Naive thymus-derived CD8-positive, alpha-beta T cell (primary cell): ENCODE measurements at regions not wholly inside any gene's neighbourhood (a gene's known extent, or its start where the extent isn't known, plus 50 kb on each side); places are given as distances from the start of the nearest gene placed in this dataset.
"Not testable (repeated sequence)": the region's sequence is repeated elsewhere in the genome, so short reads cannot be mapped to it uniquely, and the experiment has no call there.

ENCODE experiments used
- ATAC-seq, 2 donors: fragments of 150-1000 bp; cut with Tn5 transposase in 1 of 2; sonication (Bioruptor Pico), chemical (Tn5 transposase) in 1 of 2; 1 replicate in 1 of 2; 2 replicates in 1 of 2; pipeline ENCODE4 v1.10.0; 2021; ENCODE audit warnings: mild to moderate bottlenecking in 2 of 2, moderate library complexity in 2 of 2
- POLR2A ChIA-PET: fragments of 350-600 bp; sonication (Branson Sonifier 250); formaldehyde crosslinking; loops from one replicate; lab custom pipeline; 2021; ENCODE audit warnings: antibody characterized with exemption; lab: Charles Lee
- DNase-seq, 10 donors: peaks; one replicate each; pipeline versions ENCODE4 v3.0.0 to v3.0.0-alpha.2; 2020 to 2022
- H3K27ac Mint-ChIP-seq, 10 donors: one replicate each; pipeline ENCODE4 v1.8.0; 2020 to 2022; ENCODE audit warnings: mild to moderate bottlenecking in 10 of 10, mixed read lengths in 10 of 10, moderate library complexity in 4 of 10, inconsistent platforms in 1 of 10
- H3K27me3 Mint-ChIP-seq, 5 donors: one replicate each; pipeline ENCODE4 v1.8.0; 2021 to 2022; ENCODE audit warnings: mixed read lengths in 5 of 5
- H3K36me3 Mint-ChIP-seq, 3 donors: one replicate each; pipeline ENCODE4 v1.8.0; 2020 to 2022; ENCODE audit warnings: mixed read lengths in 3 of 3, mild to moderate bottlenecking in 2 of 3, inconsistent platforms in 1 of 3
- H3K4me1 Mint-ChIP-seq, 4 donors: one replicate each; pipeline ENCODE4 v1.8.0; 2021 to 2022; ENCODE audit warnings: mixed read lengths in 4 of 4
- H3K4me3 Mint-ChIP-seq, 10 donors: one replicate each; pipeline ENCODE4 v1.8.0; 2020 to 2022; ENCODE audit warnings: mild to moderate bottlenecking in 10 of 10, mixed read lengths in 10 of 10, moderate library complexity in 6 of 10, inconsistent platforms in 1 of 10
- H3K9me3 Mint-ChIP-seq, 9 donors: one replicate each; pipeline ENCODE4 v1.8.0; 2020 to 2022; ENCODE audit warnings: mixed read lengths in 9 of 9, mild to moderate bottlenecking in 3 of 9, inconsistent platforms in 1 of 9, moderate library complexity in 1 of 9

DNA sequence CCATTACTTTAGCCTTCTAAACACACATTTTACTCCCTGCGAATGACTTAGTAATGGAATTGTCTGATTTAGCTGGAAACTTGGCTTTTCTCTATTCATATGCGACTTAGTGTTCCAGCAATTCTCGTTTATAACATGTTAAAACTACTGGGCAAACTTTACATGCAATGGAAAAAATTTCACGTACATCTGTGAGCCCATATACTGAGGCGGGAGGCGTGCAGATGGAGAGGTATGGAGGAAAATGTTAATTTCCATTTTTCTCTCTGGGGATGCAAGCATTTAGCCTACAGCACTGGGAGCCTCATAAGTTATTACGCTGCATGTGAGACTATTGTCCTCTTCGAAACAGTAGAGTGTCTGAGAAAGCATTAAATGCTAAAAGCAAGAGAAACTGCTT, 591.5 kb upstream of the ANKRD30A start:
- Mint-ChIP-seq H3K4me1 (peaks cover 0 to 20% (median 0%) of the 10 kb centered on the region in 4 donors), H3K4me3 (no peak overlapping the region), H3K36me3 (no peaks in the 10 kb centered on the region), H3K27me3 (no peaks in the 10 kb centered on the region), H3K9me3 (peaks cover 0 to 15% (median 7%) of the 10 kb centered on the region in 9 donors), H3K27ac (no peak overlapping the region)
- DNase-seq, result no peak
- no peak for ATAC-seq
- POLR2A ChIA-PET, result no interaction called here

DNA sequence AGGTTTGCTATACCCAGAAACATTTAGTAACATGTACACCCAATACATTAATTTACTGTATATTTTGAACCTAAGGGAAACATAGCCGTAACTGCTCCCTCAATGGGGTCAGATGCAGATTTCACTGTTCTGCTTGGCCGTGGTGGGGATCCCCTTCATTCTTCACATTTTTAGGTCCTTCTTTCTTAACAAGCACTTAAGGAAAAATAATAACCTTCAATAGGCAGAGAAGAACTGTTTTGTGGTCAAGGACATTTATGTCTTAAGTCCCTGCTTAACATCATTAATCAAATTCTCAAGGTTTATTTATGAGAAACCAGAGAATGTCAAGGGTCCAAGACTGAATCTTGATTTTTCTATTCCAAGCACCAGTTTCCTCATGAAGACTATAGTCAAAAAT, 592.1 kb upstream of the ANKRD30A start:
- no peak for ATAC-seq
- peaks cover 0 to 17% (median 0%) of the 10 kb centered on the region in 4 donors for H3K4me1 Mint-ChIP-seq

DNA sequence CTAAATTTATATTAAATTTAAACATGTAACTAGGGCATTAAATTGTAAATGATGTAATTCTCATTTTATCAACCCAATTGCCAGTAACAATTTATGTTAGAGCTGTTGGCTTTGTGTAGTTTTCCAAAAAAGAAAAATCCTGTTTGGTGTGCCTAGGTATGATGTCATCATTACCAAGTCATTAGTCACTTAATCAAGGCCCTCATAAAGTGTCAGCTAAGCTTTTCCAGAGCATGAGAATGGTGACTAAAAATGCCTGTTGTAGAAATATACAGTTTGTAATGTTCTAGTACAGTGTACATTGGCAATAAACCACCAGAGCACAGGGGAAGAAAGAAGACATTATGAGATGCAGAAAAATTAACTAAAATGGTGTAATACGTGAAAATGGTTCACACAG, 593.8 kb upstream of the ANKRD30A start:
- H3K4me1 Mint-ChIP-seq, result peaks cover 0 to 15% (median 0%) of the 10 kb centered on the region in 4 donors

More for the DNA sequence above, 592.1 kb upstream of the ANKRD30A start:
- Mint-ChIP-seq H3K9me3 (peaks cover under 1 to 15% (median 7%) of the 10 kb centered on the region in 9 donors), H3K4me3 (no peak overlapping the region), H3K27me3 (no peaks in the 10 kb centered on the region), H3K27ac (no peak overlapping the region), H3K36me3 (no peaks in the 10 kb centered on the region)
- no peak for DNase-seq
- POLR2A ChIA-PET, result no interaction called here

DNA sequence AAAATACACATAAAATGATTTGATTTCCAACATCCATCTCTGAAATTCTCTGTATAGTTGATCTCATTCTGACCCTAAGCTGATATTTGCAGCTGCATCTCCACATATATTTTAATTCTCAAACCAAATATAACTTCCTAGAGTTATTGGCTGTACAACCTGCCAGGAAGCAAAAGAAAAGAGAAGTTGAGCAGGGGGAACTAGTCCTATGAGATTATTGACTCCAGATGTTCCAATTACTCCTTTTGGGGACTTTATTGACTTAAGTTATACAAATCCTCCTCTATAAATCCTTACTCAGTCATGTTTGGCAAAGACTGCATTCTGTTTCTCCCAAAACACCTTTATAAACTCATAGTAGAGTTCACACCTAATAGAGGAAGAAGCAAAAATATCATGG, 599.4 kb upstream of the ANKRD30A start:
- H3K9me3 Mint-ChIP-seq, result peaks cover 0 to 23% (median 6%) of the 10 kb centered on the region in 9 donors
- no peaks in the 10 kb centered on the region for H3K36me3 Mint-ChIP-seq
- ATAC-seq (no peak), DNase-seq (no peak)
- POLR2A ChIA-PET, result no interaction called here
- H3K27ac Mint-ChIP-seq, result no peak overlapping the region
- H3K4me3 Mint-ChIP-seq, result no peak overlapping the region
- H3K27me3 Mint-ChIP-seq, result no peaks in the 10 kb centered on the region
- no peaks in the 10 kb centered on the region for H3K4me1 Mint-ChIP-seq

More for the DNA sequence above, 593.8 kb upstream of the ANKRD30A start:
- POLR2A ChIA-PET, result no interaction called here
- no peaks in the 10 kb centered on the region for H3K27me3 Mint-ChIP-seq
- no peak overlapping the region for H3K27ac Mint-ChIP-seq
- DNase-seq, result no peak
- no peak overlapping the region for H3K4me3 Mint-ChIP-seq
- peaks cover 0 to 16% (median 3%) of the 10 kb centered on the region in 9 donors for H3K9me3 Mint-ChIP-seq
- ATAC-seq, result no peak
- H3K36me3 Mint-ChIP-seq, result no peaks in the 10 kb centered on the region

DNA sequence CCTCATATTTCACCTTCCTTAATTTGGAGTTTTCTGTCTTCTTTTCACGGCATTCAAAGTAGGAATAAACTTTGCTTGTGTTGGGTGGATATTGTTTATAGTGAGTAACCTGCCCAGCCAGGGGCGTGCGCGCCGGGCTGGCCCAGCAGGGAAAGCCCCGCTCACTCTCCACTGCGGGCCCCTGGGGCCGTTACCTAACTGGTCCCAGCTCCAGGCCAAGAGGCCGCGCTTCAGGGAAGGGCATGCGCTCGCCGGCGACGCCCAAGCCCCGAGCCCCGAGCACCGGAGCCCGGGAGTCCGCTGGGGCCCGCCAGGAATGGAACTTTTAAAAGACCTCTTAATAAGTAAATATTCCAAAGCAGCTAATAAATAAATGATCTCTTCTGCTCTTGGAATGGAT, 601.3 kb upstream of the ANKRD30A start:
- H3K27ac Mint-ChIP-seq, H3K36me3 Mint-ChIP-seq, ATAC-seq, H3K4me1 Mint-ChIP-seq, H3K27me3 Mint-ChIP-seq, POLR2A ChIA-PET, H3K4me3 Mint-ChIP-seq, DNase-seq: not testable (repeated sequence)
- peaks cover under 1 to 22% (median 3%) of the 10 kb centered on the region in 9 donors for H3K9me3 Mint-ChIP-seq

DNA sequence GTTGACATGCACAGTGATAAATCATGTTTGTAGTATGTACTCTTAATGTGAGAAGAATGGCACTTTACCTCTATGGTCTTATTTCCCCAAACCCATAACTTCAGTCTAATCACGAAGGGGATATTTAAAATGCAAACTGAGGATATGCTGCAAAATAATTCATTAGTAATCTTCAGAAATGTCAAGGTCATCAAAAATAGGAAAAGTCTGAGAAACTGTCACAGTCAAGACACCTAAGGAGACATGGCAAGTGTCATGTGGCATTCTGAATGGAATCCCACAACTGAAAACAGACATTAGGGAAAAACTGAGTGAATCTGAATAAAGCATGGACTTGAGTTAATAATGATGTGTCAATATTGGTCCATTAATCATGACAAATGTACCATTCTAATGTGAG, 605.5 kb upstream of the ANKRD30A start:
- no peak for ATAC-seq
- Mint-ChIP-seq H3K9me3 (peaks cover 0 to 23% (median 8%) of the 10 kb centered on the region in 9 donors), H3K36me3 (no peaks in the 10 kb centered on the region), H3K27me3 (no peaks in the 10 kb centered on the region), H3K4me1 (no peaks in the 10 kb centered on the region), H3K27ac (no peak overlapping the region), H3K4me3 (no peak overlapping the region)
- no peak for DNase-seq
- POLR2A ChIA-PET, result no interaction called here

DNA sequence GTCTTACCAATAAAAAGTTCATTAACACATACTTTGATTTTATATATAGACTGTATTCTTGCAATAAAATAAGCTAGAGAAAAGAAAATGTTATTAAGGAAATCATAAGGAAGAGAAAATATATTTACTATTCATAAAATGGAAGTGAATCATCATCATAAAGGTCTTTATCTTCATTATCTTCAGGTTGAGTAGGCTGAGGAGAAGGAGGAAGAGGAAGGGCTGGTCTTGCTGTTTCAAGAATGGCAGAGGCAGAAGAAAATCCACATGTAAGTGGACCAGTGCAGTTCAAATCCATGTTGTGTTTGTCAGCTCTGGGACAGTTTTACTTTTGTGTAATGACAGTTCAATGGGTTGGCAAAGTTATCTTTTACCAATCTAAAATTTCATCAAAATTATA, 609.1 kb upstream of the ANKRD30A start:
- Mint-ChIP-seq H3K4me1 (no peaks in the 10 kb centered on the region), H3K4me3 (no peak overlapping the region), H3K9me3 (peaks cover 0 to 19% (median 10%) of the 10 kb centered on the region in 9 donors), H3K27me3 (no peaks in the 10 kb centered on the region), H3K36me3 (no peaks in the 10 kb centered on the region), H3K27ac (no peak overlapping the region)
- DNase-seq, result no peak
- POLR2A ChIA-PET, result no interaction called here
- ATAC-seq, result no peak

DNA sequence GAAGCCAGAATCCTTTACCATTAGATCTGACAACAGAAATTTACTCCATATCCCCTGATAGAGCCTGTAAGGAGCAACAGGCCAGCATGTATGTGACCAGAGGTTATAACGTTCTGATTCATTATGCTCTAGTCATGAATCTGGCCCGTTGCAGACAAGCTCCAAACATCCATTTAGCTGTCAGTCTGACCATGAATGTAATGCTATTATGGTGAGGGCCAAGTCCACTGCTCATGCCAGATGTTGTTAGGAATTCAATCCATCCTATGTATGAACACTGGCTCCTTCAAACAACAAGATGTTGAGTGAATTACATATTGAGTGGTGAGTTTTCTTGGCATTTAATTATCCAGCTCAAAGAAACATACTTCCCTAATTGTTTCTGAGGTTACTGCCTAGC, 610.1 kb upstream of the ANKRD30A start:
- H3K9me3 Mint-ChIP-seq, result peaks cover 0 to 21% (median 10%) of the 10 kb centered on the region in 9 donors
- no peak overlapping the region for H3K4me3 Mint-ChIP-seq
- no peaks in the 10 kb centered on the region for H3K27me3 Mint-ChIP-seq
- no peaks in the 10 kb centered on the region for H3K4me1 Mint-ChIP-seq
- DNase-seq (no peak), ATAC-seq (no peak)
- H3K36me3 Mint-ChIP-seq, result no peaks in the 10 kb centered on the region
- POLR2A ChIA-PET, result no interaction called here
- H3K27ac Mint-ChIP-seq, result no peak overlapping the region

DNA sequence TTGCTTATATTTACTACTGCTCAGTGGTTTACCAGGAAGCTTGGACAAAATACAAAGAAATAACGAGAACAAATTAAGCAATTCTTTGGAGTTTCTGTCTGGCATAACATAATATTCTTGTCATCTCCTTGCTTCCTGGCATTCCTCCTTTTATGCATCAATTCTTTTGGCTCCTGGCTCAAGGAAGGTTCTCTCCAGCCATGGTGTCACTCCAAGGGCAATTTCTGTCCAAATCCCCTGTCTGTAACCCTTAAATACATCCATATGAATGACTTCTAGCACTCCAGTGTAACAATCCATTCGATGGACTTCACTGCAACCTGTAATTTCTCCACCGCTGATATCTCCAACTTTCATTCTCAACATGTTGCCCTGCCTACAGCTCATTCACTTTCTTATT, 617.7 kb upstream of the ANKRD30A start:
- H3K4me3 Mint-ChIP-seq, result no peak overlapping the region
- no peaks in the 10 kb centered on the region for H3K36me3 Mint-ChIP-seq
- no peak for ATAC-seq
- no peak overlapping the region for H3K27ac Mint-ChIP-seq
- H3K4me1 Mint-ChIP-seq, result no peaks in the 10 kb centered on the region
- no peaks in the 10 kb centered on the region for H3K27me3 Mint-ChIP-seq
- POLR2A ChIA-PET, result no interaction called here
- DNase-seq, result no peak
- peaks cover 0 to 15% (median 6%) of the 10 kb centered on the region in 9 donors for H3K9me3 Mint-ChIP-seq

DNA sequence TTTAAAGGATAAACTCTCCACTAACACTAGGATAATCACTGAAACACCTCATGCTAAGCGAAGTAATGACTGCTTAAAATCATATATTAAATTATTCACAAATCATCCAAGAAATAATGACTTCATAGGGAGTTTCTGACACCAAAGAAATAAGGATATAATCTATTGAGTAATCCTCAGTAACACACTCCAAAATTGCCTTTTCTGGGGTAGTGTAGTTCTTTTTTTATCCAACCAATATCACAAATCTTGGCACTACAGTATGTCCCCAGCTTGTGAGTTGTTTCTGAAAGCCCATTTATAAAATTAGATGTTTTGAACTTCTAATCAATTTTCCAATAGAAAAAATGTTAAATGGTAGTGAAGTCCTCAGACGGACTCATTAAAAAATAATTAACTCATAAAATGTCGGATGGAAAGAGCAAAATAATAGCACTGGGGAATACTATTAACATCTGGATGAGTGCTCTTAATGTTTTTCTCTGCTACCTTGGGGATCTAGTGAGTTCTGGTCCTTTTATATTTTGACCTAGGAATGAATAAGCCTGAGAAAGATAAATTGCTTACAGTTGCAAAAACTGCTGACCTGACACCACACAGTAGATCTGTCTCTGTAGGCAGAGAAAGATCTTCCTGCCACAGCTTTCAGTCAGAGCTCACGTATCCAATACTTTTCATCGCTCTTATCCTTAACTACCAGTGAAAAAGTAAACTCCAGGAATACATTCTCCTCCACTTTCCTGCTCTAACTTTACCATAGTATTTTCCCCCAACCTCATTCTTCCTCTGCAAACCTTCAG, 618.5 kb upstream of the ANKRD30A start:
- no peak overlapping the region for H3K4me3 Mint-ChIP-seq
- ATAC-seq, result no peak
- H3K4me1 Mint-ChIP-seq, result no peaks in the 10 kb centered on the region
- H3K36me3 Mint-ChIP-seq, result no peaks in the 10 kb centered on the region
- no peak for DNase-seq
- POLR2A ChIA-PET, result no interaction called here
- H3K9me3 Mint-ChIP-seq, result peaks cover 0 to 15% (median 6%) of the 10 kb centered on the region in 9 donors
- no peak overlapping the region for H3K27ac Mint-ChIP-seq
- no peaks in the 10 kb centered on the region for H3K27me3 Mint-ChIP-seq

DNA sequence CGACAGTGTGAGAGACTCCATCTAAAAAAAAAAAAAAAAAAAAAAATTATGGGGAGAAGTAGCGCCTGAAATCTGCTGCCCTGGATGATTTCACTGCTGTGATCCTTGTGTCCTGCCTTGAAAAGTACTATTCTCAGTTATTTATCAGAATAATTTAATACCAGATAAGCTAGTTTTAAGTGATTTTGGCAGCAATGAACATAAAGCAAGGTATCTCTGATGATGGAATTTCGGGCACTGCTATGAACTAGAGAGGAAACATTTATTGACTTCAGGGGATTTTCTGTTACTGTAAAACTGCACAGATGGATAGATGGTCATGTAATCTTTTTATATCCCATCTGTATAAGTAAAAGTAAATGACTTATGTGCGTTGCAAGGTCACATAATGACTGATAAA, 619.1 kb upstream of the ANKRD30A start:
- H3K36me3 Mint-ChIP-seq, result no peaks in the 10 kb centered on the region
- ATAC-seq (no peak), DNase-seq (no peak)
- POLR2A ChIA-PET, result no interaction called here
- peaks cover 0 to 21% (median 6%) of the 10 kb centered on the region in 9 donors for H3K9me3 Mint-ChIP-seq
- no peaks in the 10 kb centered on the region for H3K27me3 Mint-ChIP-seq
- no peak overlapping the region for H3K4me3 Mint-ChIP-seq
- H3K27ac Mint-ChIP-seq, result no peak overlapping the region
- H3K4me1 Mint-ChIP-seq, result no peaks in the 10 kb centered on the region

DNA sequence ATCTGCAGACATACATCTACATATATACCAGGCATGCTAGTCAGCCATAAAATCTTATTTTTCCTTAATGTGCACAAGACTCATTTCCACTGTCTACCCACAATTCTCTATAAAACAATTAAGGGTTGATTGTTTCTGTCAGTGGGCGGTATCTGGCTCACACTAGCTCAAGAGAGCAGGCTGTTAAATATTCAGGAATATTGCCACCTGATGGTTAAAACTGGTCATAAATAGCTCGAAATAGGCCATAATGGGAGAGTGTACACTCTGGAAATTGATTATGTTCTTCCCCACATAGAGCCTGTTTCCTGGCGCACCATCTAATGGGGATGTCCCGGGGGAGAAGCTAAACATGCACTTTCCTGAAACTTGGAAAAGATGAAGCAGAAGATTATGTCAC, 620.6 kb upstream of the ANKRD30A start:
- H3K27ac Mint-ChIP-seq, result no peak overlapping the region
- no peak overlapping the region for H3K4me3 Mint-ChIP-seq
- no peaks in the 10 kb centered on the region for H3K27me3 Mint-ChIP-seq
- ATAC-seq (no peak), DNase-seq (no peak)
- peaks cover 0 to 21% (median 6%) of the 10 kb centered on the region in 9 donors for H3K9me3 Mint-ChIP-seq
- H3K4me1 Mint-ChIP-seq, result no peaks in the 10 kb centered on the region
- POLR2A ChIA-PET, result no interaction called here
- no peaks in the 10 kb centered on the region for H3K36me3 Mint-ChIP-seq

DNA sequence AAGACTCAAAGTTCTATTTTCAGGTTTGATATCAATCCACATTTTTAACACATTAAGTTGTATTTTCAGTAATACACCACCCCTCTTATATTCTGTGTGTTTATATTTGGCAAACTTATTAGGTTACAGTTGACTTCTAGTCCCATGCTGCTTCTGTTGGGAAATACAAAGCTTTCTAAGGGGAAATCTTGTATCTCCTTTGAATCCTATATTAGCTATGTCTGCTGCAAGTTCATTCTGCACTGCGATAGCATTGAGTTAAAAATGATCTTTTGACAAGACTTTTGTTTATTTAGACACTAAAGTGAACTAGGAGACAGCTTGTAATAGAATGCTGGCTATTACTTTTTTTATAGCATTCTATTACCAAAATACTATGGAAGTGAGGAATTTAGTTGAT, 625.1 kb upstream of the ANKRD30A start:
- H3K27ac Mint-ChIP-seq, result no peak overlapping the region
- DNase-seq, result no peak
- no peaks in the 10 kb centered on the region for H3K4me1 Mint-ChIP-seq
- H3K36me3 Mint-ChIP-seq, result peaks cover 0 to 5% (median 0%) of the 10 kb centered on the region in 3 donors
- no peaks in the 10 kb centered on the region for H3K27me3 Mint-ChIP-seq
- no peak overlapping the region for H3K4me3 Mint-ChIP-seq
- POLR2A ChIA-PET, result no interaction called here
- no peak for ATAC-seq
- H3K9me3 Mint-ChIP-seq, result peaks cover 0 to 16% (median 8%) of the 10 kb centered on the region in 9 donors

DNA sequence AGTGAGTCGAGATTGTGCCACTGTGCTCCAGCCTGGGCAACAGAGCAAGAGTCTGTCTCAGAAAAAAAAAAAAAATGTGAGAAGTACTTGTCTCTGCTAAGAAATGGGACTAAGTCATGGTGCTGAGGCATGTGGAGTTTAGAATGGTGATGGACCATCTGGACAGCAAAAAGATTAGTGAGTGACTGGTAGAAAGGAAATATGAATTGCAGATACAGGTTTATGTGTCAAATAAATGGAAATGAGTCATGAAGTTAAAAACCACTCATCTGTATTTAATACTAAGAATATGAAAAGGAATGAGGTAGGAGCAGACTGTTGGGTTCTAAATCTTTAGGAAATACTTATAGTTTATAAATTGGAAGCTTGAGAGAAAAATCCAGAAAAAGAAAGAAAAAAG, 625.7 kb upstream of the ANKRD30A start:
- H3K4me1 Mint-ChIP-seq, result no peaks in the 10 kb centered on the region
- POLR2A ChIA-PET, result no interaction called here
- no peak overlapping the region for H3K4me3 Mint-ChIP-seq
- no peak for ATAC-seq
- H3K27ac Mint-ChIP-seq, result no peak overlapping the region
- H3K9me3 Mint-ChIP-seq, result peaks cover 0 to 21% (median 9%) of the 10 kb centered on the region in 9 donors
- H3K36me3 Mint-ChIP-seq, result peaks cover 0 to 5% (median 2%) of the 10 kb centered on the region in 3 donors
- H3K27me3 Mint-ChIP-seq, result no peaks in the 10 kb centered on the region
- DNase-seq, result no peak
